Retina (tissue), 1 donor: ENCODE measurements at regions not wholly inside any gene's neighbourhood (a gene's known extent, or its start where the extent isn't known, plus 50 kb on each side); places are given as distances from the start of the nearest gene placed in this dataset.

Experiments
- DNase-seq: peaks from one replicate; pipeline ENCODE4 v3.0.0-alpha.2; 2016

DNA sequence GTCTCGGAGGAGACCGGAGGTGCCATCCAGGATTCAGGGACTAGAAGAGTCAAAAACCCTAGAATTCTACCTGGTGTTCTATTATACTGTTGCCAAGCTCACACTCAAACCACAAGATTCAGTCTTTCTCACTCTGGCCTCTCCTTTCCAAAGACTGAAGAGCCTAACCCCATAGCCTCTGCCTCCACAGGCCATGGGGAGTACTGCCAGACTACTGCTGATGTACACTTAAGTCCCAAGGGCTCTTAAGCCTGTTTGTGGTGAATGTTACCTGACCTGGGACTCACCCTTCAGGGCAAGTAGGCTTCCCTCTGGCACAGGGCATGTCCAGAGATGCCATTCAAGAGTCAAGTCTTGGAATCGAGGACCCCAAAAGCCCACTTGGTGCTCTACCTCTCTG is 58.9 kb upstream of the IRS4 start:
- DNase-seq = no peak
